Mesothelial cell of epicardium (in vitro differentiated cells): ENCODE measurements at regions not wholly inside any gene's neighbourhood (a gene's known extent, or its start where the extent isn't known, plus 50 kb on each side); places are given as distances from the start of the nearest gene placed in this dataset.

ENCODE experiments used
- DNase-seq, 2 experiments: peaks; one replicate each; pipeline ENCODE4 v3.0.0; 2021; ENCODE audit warnings: low spot score in 2 of 2; ENCODE audit not compliant: unreplicated experiment in 2 of 2
- H3K27ac Mint-ChIP-seq: 2 replicates; pipeline ENCODE4 v1.8.0; 2021; ENCODE audit warnings: mixed read lengths
- H3K27me3 Mint-ChIP-seq: 2 replicates; pipeline ENCODE4 v1.8.0; 2021; ENCODE audit warnings: low read depth, mixed read lengths
- H3K36me3 Mint-ChIP-seq: 2 replicates; pipeline ENCODE4 v1.8.0; 2021; ENCODE audit warnings: mixed read lengths
- H3K4me1 Mint-ChIP-seq: 2 replicates; pipeline ENCODE4 v1.8.0; 2021; ENCODE audit warnings: mixed read lengths
- H3K4me3 Mint-ChIP-seq: 2 replicates; pipeline ENCODE4 v1.8.0; 2021; ENCODE audit warnings: mild to moderate bottlenecking, moderate library complexity, mixed read lengths
- H3K9me3 Mint-ChIP-seq: 2 replicates; pipeline ENCODE4 v1.8.0; 2021; ENCODE audit warnings: mixed read lengths
- TF ChIP-seq, protein P1 (sequence below): fragments of 200-600 bp; sonication (generic); IDR thresholded peaks from one replicate; pipeline ENCODE4 v1.5.0; 2021; ENCODE audit warnings: antibody characterized with exemption; ENCODE audit not compliant: unreplicated experiment

DNA sequence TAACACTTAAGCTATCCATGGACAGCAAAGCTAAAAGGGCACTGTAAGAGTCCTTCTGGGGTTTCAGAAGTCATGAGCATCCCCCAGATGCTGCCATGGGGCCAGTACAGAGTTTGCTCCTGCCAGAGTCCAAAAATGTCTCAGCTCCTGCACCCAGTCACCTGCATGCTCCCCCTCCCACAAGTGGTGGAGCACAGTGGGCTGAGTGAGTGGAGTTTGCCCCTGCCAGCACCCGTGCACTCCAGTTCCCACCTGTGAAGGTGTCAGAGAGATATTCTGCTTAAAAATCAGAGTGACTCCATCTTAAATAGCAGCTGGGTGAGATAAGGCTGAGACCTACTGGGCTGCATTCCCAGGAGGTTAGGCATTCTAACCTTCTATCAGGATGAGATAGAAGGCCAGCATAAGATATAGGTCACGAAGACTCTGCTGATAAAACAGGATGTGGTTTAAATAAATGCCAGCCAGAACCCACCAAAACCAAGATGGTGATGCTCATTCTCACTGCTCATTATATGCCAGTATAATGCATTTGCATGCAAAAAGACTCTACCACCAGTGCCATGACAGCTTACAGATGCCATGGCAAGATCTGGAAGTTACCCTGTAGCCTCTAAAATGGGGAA, 140.1 kb upstream of the ZNF92 start:
- no peak overlapping the region for H3K27ac Mint-ChIP-seq
- no peaks in the 10 kb centered on the region for H3K36me3 Mint-ChIP-seq
- no peak overlapping the region for H3K4me3 Mint-ChIP-seq
- peaks cover 9% of the 10 kb centered on the region for H3K27me3 Mint-ChIP-seq
- TF ChIP-seq, protein P1, sequence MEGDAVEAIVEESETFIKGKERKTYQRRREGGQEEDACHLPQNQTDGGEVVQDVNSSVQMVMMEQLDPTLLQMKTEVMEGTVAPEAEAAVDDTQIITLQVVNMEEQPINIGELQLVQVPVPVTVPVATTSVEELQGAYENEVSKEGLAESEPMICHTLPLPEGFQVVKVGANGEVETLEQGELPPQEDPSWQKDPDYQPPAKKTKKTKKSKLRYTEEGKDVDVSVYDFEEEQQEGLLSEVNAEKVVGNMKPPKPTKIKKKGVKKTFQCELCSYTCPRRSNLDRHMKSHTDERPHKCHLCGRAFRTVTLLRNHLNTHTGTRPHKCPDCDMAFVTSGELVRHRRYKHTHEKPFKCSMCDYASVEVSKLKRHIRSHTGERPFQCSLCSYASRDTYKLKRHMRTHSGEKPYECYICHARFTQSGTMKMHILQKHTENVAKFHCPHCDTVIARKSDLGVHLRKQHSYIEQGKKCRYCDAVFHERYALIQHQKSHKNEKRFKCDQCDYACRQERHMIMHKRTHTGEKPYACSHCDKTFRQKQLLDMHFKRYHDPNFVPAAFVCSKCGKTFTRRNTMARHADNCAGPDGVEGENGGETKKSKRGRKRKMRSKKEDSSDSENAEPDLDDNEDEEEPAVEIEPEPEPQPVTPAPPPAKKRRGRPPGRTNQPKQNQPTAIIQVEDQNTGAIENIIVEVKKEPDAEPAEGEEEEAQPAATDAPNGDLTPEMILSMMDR, result no peak
- H3K4me1 Mint-ChIP-seq, result no peaks in the 10 kb centered on the region
- DNase-seq, result no peak
- H3K9me3 Mint-ChIP-seq, result no peaks in the 10 kb centered on the region

DNA sequence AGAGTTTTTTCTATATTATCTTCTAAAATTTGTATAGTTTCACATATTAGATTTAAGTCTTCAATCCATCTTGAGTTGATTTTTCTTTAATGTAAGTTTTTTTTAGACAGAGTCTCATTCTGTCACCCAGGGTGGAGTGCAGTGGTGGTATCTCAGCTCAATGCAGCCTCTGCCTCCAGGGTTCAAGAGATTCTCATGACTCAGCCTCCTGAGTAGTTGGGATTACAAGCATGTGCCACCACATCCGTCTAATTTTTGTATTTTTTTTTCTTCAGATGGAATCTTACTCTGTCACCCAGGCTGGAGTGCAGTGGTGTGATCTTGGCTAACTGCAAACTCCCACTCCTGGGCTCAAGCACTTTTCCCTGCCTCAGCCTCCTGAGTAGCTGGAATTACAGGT, 143.4 kb upstream of the ZNF92 start:
- Mint-ChIP-seq H3K27me3 (no peaks in the 10 kb centered on the region), H3K4me1 (no peaks in the 10 kb centered on the region), H3K9me3 (no peaks in the 10 kb centered on the region), H3K36me3 (no peaks in the 10 kb centered on the region), H3K4me3 (no peak overlapping the region), H3K27ac (no peak overlapping the region)
- TF ChIP-seq, protein P1, result no peak
- DNase-seq, result no peak

- Mint-ChIP-seq H3K27ac (no peak overlapping the region), H3K9me3 (no peaks in the 10 kb centered on the region), H3K4me1 (no peaks in the 10 kb centered on the region), H3K36me3 (no peaks in the 10 kb centered on the region), H3K27me3 (no peaks in the 10 kb centered on the region), H3K4me3 (no peak overlapping the region)
- TF ChIP-seq, protein P1, result no peak
- no peak for DNase-seq
Observed at GRCh38 chr7:65225422-65226006, 148.1 kb upstream of the ZNF92 start.

DNA sequence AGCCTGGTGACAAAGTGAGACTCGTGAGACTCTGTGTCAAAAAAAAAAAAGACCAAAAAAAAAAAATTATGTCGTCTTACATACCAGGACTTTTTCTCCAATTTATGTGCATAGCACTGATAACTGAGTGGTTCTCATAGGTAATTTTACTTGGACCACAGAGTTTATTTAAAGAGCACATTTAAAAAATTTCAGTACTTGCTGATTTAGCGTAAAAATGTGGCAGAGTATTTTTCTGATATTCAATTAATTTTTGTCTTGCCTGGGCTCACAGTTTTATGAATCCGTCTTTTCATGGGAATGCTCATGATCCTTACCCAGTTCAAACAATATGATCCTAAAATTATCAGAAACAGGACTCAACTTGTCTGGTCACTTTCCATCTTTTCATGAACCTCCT, 151.0 kb upstream of the ZNF92 start:
- Mint-ChIP-seq H3K27me3 (no peaks in the 10 kb centered on the region), H3K4me1 (no peaks in the 10 kb centered on the region), H3K36me3 (no peaks in the 10 kb centered on the region), H3K9me3 (no peaks in the 10 kb centered on the region), H3K27ac (no peak overlapping the region), H3K4me3 (no peak overlapping the region)
- DNase-seq, result no peak
- TF ChIP-seq, protein P1, result no peak

- Mint-ChIP-seq H3K9me3 (no peaks in the 10 kb centered on the region), H3K27me3 (no peaks in the 10 kb centered on the region), H3K4me3 (no peak overlapping the region), H3K36me3 (no peaks in the 10 kb centered on the region), H3K27ac (no peak overlapping the region), H3K4me1 (no peaks in the 10 kb centered on the region)
- no peak for DNase-seq
- TF ChIP-seq, protein P1, result no peak
Observed at GRCh38 chr7:65221683-65222082, 152.0 kb upstream of the ZNF92 start.

GRCh38 chr7:65219623-65220022, 154.0 kb upstream of the ZNF92 start:
- Mint-ChIP-seq H3K27ac (no peak overlapping the region), H3K4me1 (no peaks in the 10 kb centered on the region), H3K9me3 (no peaks in the 10 kb centered on the region), H3K4me3 (no peak overlapping the region), H3K27me3 (no peaks in the 10 kb centered on the region), H3K36me3 (no peaks in the 10 kb centered on the region)
- TF ChIP-seq, protein P1, result no peak
- DNase-seq, result no peak
